GM10266 (cell line): ENCODE measurements at regions not wholly inside any gene's neighbourhood (a gene's known extent, or its start where the extent isn't known, plus 50 kb on each side); places are given as distances from the start of the nearest gene placed in this dataset.
"Not testable (repeated sequence)": the region's sequence is repeated elsewhere in the genome, so short reads cannot be mapped to it uniquely, and the experiment has no call there.

Source experiments
- DNase-seq: peaks from one replicate; pipeline ENCODE4 v3.0.0; 2012; ENCODE audit errors: extremely low spot score
- CTCF ChIP-seq: IDR thresholded peaks from 2 replicates; pipeline ENCODE4 v1.5.1; 2012; ENCODE audit warnings: mild to moderate bottlenecking, low read depth; ENCODE audit not compliant: control insufficient read depth, insufficient read depth; ENCODE audit errors: missing control alignments

GRCh38 chr13:69618838-69619237 is 488.8 kb upstream of the ATXN8OS start:
- no peak for TF ChIP-seq CTCF
- DNase-seq, result no peak

GRCh38 chr13:69618393-69618792 is 489.2 kb upstream of the ATXN8OS start:
- no peak for DNase-seq
- TF ChIP-seq CTCF, result no peak

- TF ChIP-seq CTCF, result no peak
- no peak for DNase-seq
These were observed 490.0 kb upstream of the ATXN8OS start for GRCh38 chr13:69617587-69617986.

- no peak for TF ChIP-seq CTCF
- no peak for DNase-seq
These were observed 491.2 kb upstream of the ATXN8OS start for GRCh38 chr13:69616396-69616795.

- not testable (repeated sequence) for DNase-seq
These were observed 492.6 kb upstream of the ATXN8OS start for GRCh38 chr13:69615055-69615454.

- DNase-seq, result no peak
- no peak for TF ChIP-seq CTCF
These were observed 502.9 kb upstream of the ATXN8OS start for GRCh38 chr13:69604698-69605097.

GRCh38 chr13:69603144-69603853 is 504.3 kb upstream of the ATXN8OS start:
- DNase-seq, result no peak
- TF ChIP-seq CTCF, result no peak

GRCh38 chr13:69601661-69602060 is 506.0 kb upstream of the ATXN8OS start:
- no peak for DNase-seq
- TF ChIP-seq CTCF, result no peak
